ENCODE measurements at regions not wholly inside any gene's neighbourhood (a gene's known extent, or its start where the extent isn't known, plus 50 kb on each side); places are given as distances from the start of the nearest gene placed in this dataset.

DNA sequence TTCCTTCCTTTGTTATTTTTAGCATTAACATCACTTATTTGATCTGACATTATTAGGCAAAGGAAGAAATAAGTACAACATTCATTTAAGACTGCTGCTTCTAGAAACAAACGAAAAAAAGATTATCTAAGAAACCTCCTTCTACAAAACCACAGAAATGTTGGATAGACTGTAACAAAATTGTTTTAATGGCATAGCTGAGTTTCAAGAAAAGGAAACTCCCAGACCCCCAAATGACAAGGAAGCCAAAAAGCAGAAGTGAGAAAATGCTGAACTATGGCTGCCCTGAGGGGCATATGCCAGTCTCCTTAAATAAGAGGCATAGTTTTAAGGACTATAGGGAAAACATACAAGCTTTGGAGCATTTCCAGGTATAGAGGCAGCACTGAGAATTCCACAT lies 1431.6 kb upstream of the TENM3 start:
- Histone ChIP-seq H3K27me3 (no peaks in the 10 kb centered on the region), H3K36me3 (no peaks in the 10 kb centered on the region), H3K4me1 (ENCODE audit: control insufficient read depth in 1 of 2, insufficient read depth in 1 of 2, low read depth in 1 of 2, low read length in 1 of 2) (no peaks in the 10 kb centered on the region), H3K9me3 (no peaks in the 10 kb centered on the region), H3K27ac (no peak overlapping the region), H3K4me3 (ENCODE audit: low read depth in 1 of 2, low read length in 1 of 2) (no peak overlapping the region)
- TF ChIP-seq, protein P1, sequence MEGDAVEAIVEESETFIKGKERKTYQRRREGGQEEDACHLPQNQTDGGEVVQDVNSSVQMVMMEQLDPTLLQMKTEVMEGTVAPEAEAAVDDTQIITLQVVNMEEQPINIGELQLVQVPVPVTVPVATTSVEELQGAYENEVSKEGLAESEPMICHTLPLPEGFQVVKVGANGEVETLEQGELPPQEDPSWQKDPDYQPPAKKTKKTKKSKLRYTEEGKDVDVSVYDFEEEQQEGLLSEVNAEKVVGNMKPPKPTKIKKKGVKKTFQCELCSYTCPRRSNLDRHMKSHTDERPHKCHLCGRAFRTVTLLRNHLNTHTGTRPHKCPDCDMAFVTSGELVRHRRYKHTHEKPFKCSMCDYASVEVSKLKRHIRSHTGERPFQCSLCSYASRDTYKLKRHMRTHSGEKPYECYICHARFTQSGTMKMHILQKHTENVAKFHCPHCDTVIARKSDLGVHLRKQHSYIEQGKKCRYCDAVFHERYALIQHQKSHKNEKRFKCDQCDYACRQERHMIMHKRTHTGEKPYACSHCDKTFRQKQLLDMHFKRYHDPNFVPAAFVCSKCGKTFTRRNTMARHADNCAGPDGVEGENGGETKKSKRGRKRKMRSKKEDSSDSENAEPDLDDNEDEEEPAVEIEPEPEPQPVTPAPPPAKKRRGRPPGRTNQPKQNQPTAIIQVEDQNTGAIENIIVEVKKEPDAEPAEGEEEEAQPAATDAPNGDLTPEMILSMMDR (IDR thresholded peaks at IDR 0.05) = no peak

DNA sequence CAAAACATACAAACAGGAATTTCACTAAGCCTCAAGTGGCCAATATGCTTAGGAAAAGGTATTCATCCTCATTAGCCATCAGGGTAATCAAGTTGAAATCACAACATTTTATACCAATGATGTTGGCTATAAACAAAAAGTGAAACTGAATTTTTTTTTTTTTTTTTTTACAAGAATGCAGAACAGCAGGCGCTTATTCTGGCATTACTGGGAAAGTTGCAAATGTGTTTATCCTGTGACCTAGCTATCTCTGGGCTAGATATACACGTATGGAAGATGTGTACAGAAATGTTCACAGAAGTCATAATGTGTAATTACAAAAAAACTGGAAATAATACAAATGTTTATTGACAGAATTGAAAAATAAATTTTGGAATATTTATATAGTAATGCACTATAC lies 1430.4 kb upstream of the TENM3 start:
- Histone ChIP-seq H3K27ac (no peak overlapping the region), H3K4me3 (ENCODE audit: low read depth in 1 of 2, low read length in 1 of 2) (no peak overlapping the region), H3K27me3 (no peaks in the 10 kb centered on the region), H3K36me3 (no peaks in the 10 kb centered on the region), H3K4me1 (ENCODE audit: control insufficient read depth in 1 of 2, insufficient read depth in 1 of 2, low read depth in 1 of 2, low read length in 1 of 2) (no peaks in the 10 kb centered on the region), H3K9me3 (no peaks in the 10 kb centered on the region)
- TF ChIP-seq, protein P1 (IDR thresholded peaks at IDR 0.05) = no peak

DNA sequence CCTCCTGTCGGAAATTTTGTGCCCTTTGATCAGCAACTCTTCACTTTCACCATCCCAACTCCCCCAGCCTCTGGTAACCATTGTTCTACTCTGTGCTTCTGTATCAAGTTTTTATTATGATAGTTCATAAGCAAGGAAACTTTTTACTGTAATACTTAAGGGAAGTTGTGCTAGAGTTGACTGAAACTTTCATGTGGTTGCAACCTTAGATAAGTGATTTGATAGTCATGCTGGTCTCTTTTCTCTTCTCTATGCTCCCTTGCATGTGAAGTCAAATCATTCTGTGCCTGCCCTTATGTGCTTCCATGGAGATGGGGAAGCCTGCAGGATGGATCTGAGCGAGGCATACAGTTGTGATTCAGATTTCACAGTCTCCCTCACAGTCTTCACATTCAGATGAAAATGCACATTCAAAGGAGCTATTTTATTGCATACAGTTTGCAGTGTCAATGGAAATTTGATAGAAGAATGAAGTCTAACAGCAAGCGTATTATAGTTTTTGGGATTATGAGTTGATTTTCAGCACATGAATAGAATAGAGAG lies 1428.3 kb upstream of the TENM3 start:
- H3K4me3 ChIP-seq (ENCODE audit: low read depth in 1 of 2, low read length in 1 of 2) = no peak overlapping the region
- no peaks in the 10 kb centered on the region for H3K27me3 ChIP-seq
- H3K4me1 ChIP-seq (ENCODE audit: control insufficient read depth in 1 of 2, insufficient read depth in 1 of 2, low read depth in 1 of 2, low read length in 1 of 2) = no peaks in the 10 kb centered on the region
- no peaks in the 10 kb centered on the region for H3K9me3 ChIP-seq
- TF ChIP-seq, protein P1 (IDR thresholded peaks at IDR 0.05) = no peak
- H3K27ac ChIP-seq = no peak overlapping the region
- no peaks in the 10 kb centered on the region for H3K36me3 ChIP-seq

DNA sequence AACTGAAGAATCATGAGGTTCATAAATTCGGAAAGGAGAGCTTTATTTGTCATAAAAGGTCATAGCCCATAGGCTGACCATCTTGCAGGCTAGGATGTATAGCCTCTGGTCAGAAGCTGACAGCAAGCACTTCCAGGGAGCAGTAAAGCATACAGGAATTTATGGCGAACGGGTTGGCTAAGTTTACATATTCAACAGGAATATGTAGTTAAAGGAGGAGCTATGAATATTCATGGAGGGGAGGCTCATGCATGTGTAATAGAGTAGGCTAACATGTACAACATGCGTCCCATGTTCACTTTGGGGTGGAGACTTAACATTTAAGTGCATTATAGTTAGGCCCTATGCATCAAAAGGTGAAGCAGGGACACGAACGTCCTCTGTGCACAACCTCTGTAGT lies 1425.7 kb upstream of the TENM3 start:
- Histone ChIP-seq H3K4me3 (ENCODE audit: low read depth in 1 of 2, low read length in 1 of 2) (no peak overlapping the region), H3K27me3 (no peaks in the 10 kb centered on the region), H3K36me3 (no peaks in the 10 kb centered on the region), H3K4me1 (ENCODE audit: control insufficient read depth in 1 of 2, insufficient read depth in 1 of 2, low read depth in 1 of 2, low read length in 1 of 2) (no peaks in the 10 kb centered on the region), H3K27ac (no peak overlapping the region), H3K9me3 (no peaks in the 10 kb centered on the region)
- TF ChIP-seq, protein P1 (IDR thresholded peaks at IDR 0.05) = no peak

DNA sequence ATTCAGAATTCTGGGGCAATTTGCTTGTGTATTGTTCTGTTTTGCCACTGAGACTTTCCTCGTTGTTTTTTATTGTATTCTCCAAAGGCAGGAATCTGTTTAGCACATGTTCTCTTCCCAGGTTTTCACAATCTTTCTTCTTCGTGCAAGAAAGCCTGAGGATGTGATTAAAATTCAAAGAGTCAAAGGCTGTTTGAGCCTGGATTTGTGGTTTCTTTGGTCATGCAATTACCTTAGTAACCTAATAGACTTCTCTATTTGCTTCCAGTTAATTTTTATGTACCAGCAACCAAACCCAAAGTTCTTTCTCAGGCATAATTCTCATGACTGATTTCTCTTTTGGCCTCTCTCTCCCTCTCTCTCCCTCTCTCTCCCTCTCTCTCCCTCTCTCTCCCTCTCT lies 1420.1 kb upstream of the TENM3 start:
- no peaks in the 10 kb centered on the region for H3K27me3 ChIP-seq
- no peaks in the 10 kb centered on the region for H3K36me3 ChIP-seq
- TF ChIP-seq, protein P1 (IDR thresholded peaks at IDR 0.05) = no peak
- H3K27ac ChIP-seq = no peak overlapping the region
- H3K9me3 ChIP-seq = no peaks in the 10 kb centered on the region
- no peak overlapping the region for H3K4me3 ChIP-seq (ENCODE audit: low read depth in 1 of 2, low read length in 1 of 2)
- H3K4me1 ChIP-seq (ENCODE audit: control insufficient read depth in 1 of 2, insufficient read depth in 1 of 2, low read depth in 1 of 2, low read length in 1 of 2) = peaks cover 0 to 3% of the 10 kb centered on the region in 2 experiments
